Activated CD8-positive, alpha-beta memory T cell treated with anti-CD3 and anti-CD28 coated beads, Interleukin-2, amount 50 U/mL, for 24 hours (primary cell): ENCODE measurements at regions not wholly inside any gene's neighbourhood (a gene's known extent, or its start where the extent isn't known, plus 50 kb on each side); places are given as distances from the start of the nearest gene placed in this dataset.

Experiments used
- DNase-seq: peaks from one replicate; pipeline ENCODE4 v3.0.0-alpha.2; 2020; ENCODE audit errors: extremely low read depth

DNA sequence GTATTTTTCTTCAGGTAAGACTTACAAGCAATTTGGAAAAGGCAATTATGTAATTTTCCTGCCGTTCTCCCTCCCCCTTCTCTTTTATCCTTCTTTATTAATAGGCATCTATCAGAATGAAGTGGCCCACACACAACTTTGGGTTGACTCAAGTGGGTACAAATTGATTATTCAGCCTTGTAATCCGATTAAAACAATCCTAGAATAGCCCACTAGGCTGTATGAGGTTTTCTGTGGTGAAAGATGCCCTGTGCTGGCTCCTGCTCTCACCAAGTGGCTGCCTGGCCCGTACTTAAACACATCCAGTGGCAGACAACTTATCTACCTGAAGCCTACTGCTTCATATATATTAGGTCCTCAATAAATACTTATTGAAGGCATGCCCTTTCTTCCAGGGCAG is 177.3 kb upstream of the C9orf72 start:
- no peak for DNase-seq

DNA sequence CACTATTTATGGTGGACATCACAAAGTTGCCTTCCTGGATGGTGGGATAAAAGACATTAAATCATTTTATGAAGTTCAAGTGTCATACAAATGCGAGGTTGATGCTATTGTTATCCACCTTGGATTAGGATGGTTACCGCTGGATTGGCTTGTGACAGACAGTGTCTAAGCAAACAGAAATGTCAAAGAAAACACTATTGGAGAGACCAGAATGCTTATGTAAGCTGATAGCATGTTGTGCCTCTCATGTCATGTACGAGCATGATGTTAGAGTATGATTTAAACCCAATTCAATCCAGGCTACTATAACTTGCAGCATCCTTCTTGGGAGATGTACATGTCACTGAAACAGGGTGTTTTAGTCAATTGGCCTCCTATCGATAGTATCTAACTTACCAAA is 178.8 kb upstream of the C9orf72 start:
- DNase-seq: no peak

DNA sequence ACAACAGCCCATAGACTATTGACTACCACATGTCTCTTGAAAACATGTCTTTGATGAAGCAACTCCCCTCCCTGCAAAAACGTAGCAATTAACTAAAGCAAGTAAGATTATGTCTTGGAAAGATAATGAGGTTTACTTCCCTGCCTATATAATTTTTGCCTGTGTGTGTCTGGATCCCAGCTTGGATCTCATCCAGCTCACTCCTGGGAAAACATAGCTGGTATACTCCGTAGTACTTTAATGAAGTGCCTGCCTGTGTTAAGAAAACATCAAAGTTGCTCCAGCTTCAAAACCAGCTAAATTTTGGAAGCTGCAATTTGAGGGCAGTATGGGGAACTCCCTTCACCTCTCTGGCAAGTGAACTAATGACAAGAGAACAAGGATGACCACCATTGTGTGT is 182.6 kb upstream of the C9orf72 start:
- no peak for DNase-seq

DNA sequence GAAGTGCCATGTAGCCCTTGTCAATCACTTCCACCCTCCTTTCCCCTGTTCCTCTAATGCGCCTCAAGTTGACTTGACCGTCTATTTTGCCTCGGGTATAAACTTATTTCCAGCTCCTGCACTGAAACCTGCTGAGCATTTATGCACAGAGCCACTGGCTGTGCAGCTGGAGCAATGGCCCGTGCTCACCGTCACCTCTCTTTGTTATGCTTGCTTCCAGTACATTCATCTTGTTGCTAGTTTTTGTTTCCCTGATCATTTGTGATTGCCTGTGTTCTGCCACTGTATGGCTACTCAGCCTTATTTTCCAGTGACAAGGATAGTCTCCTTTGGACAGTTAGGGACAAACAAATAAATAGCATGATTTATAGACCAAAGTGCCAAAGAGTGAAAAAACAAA is 183.1 kb upstream of the C9orf72 start:
- no peak for DNase-seq

DNA sequence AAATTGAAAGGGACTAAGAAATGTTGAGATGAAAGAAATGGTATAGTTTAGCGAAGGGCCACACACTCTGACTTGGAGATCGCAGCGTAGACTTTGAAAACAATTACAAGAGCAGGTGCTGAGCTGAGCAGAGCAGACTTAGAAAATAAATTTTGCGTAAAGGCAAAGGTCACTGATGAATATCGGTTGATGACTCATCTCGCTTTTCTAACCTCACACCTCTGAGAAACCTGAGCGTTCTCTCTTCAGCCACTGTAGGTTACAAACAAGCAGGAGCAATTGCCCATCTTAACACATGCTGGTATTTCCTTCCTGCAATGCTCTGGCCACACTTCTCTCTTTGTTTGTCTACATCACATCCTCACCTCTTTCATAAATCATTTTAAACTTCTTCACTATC is 190.6 kb upstream of the C9orf72 start:
- DNase-seq: no peak

DNA sequence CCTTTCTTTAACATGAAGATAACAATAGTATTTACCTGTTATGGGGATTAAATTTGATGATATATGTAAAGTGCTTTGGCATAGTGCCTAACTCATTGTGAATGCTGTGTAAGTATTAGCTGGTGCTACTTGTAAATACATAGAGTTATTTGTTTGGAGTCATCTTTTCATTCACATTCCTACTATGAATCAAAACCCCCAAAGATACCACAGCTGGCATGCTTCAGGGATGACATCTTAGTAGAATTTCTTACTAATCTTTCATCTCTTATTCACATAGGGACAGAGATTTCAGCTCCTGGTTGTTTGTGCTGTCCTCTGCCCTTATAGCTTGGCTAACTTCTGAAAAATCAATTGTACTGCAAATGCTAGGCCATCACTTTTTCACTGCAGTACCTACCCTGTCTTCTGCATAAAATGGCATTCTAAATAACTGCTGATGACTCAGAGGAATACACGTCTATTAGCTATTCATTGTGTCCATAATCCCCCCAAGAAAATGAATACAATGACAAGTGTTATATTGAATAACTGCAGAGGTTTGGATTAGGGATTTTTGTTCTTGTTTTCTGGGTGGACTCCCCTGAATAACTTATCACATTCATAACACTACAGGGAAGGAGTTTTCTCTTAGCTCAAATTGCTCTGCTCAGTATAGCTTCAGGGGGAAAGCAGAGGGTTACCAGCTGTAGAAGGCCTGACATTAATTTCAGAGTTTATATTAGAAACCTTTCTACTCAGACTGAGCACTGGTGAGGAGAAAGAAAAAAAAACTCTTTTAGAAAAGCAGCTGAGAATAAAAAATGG is 192.2 kb upstream of the C9orf72 start:
- DNase-seq: no peak

DNA sequence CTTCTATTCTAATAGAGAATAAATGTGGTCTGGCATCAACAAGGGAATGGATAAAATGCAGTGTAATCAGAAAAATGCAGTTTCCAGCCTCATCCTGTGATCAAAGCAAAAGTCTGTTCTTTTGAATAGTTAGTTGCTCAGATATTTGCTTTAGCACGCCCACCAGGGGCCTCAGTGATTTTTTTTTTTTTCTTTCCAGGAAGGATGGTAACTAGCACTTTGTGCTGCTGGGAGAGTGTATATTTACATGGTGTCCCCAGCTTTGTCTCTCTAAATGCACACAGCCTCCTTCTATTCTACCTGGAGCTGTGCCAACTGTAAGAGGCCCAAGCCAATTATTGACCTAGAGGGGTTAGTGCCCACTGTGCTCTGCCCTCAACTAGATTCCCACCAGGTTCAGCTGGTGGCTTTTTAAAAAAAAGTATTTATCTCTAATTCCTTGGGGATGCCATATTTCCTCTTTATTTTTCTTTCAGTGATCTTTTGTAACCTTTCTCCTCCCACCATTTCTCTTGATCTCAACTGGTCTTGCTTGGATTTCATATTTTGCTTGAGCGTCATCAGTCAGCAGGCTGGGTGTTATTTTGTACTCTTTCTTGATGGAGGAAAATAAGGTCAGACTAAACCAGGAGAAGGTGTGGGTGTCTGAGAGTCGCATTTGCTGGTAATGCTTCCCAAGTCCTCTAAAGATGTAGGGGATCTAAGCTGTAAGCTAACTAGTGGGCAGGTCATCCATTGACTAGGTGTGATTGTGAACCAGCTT is 193.0 kb upstream of the C9orf72 start:
- no peak for DNase-seq

DNA sequence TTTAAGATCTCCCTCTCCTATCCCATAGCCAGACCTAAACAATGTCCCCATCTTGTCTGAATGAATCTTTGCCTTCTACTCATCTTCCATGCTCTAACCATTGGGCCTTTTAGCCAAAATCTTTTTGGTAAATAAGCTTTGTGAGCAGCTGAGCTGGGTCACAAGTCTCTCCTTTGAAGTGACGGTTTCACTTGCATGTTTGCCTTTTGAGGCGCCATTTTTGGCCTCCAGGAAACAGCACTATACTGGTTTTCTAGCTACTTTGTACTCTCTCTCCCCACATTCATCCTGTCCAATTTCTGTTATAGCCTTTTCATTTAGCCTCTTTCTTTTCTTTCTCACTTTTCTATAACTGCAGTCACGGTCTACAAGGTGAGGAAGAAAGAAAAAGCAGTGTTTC is 195.5 kb upstream of the C9orf72 start:
- no peak for DNase-seq

DNA sequence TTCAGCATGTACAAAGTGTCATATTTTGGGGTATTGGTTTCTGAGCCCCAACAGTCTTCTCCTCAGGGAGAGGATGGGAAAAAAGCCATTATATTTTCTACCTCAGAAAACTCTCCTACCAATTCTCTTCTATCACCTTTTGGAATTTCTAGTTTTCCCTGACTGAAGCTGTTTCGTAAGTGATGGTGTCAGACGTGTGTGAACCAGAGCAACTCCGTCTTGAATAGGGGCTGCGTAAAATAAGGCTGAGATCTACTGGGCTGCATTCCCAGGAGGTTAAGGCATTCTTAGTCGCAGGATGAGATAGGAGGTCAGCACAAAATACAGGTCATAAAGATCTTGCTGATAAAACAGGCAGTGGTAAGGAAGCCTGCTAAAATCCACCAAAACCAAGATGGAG is 197.3 kb upstream of the C9orf72 start:
- DNase-seq: no peak

DNA sequence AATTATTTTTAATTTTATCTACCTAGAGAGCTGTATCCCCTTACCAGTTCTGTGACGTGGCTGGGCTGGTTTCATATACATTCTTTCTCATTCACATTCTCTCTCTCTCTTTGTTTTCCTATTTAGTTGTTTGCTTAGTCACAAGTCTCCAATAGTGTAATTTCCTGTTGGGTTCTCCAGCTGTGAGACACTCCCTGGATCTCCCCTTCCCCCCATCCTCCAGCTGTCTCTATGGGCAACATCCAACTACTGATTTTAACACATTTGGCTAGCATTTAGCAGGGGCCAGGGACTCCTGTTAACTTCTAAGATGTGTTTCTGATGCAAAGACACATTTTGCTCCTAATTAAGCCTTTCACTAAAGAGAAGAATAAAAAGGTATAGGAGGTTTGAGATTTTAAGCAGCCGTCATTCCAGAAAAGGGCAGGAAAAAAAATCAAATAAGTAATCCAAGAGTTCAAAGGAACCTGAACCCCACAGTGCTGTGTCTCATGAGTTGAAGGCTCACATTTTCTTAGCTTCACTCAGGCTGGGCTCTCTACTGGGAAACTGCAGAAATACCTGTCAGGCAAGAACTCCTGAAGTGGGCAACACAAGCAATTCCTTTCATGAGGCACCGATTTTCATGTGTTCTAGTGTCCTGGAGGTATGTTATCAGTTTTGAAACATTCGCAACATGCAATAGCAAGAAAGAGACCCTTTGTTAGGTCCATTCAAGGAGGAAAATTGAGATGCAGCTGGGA is 198.7 kb upstream of the C9orf72 start:
- DNase-seq: no peak

DNA sequence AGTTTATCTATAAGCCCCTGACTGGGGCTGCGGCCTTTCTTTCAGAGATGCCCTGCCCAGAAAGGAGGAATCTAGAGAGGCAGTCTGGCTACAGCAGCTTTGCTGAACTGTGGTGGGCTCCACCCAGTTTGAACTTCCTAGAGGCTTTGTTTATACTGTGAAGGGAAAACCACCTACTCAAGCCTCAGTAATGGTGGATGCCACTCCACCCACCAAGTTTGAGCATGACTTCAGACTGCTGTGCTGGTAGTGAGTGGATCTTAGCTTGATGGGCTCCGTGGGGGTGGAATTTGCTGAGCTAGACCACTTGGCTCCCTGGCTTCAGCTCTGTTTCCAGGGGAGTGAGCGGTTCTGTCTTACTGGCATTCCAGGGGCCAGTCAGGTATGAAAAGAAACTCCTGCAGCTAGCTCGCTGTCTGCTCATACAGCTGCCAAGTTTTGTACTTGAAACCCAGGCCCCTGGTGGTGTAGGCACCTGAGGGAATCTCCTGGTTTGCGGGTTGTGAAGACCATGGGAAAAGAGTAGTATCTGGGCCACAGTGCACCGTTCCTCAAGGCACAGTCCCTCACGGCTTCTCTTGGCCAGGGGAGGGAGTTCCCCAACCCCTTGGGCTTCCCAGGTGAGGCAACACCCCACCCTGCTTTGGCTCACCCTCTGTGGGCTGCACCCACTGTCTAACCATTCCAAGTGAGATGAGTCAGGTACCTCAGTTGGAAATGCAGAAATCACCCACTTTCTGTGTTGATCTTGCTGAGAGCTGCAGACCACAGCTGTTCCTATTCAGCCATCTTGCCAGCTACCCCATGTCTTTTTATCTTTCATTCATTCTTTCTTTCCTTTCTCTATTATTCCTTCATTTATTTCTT is 211.8 kb upstream of the C9orf72 start:
- no peak for DNase-seq

DNA sequence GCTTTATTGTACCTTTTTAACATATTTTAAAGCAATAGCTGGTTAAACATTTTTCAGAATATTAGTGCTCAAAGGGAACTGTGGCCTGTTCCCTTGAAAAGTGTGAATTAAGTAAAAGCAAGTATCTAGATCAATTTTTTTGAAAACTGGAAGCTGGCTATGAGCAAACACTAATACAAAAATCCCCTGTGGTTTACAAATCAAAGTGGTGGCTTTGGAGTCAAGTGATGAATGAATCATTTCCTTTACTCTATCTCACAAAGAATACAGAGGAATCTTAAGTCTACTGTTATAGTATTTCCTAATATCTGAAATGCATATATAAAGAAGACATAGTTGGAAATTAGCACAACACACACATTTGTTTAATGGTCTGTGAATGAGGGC is 212.4 kb upstream of the C9orf72 start:
- no peak for DNase-seq

DNA sequence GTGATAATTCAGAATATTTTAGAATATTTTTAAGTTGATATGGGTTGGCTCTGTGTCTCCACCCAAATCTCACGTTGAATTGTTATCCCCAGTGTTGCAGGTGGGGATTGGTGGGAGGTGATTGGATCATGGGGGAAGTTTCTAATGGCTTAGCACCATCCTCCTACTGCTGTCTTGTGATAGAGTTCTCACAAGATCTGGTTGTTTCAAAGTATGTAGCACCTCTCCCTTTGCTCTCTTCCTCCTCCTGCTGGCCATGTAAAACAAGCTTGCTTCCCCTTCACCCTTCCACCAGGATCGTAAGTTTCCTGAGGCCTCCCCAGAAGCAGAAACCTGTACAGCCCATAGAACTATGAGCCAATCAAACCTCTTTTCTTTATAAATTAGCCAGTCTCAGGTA is 214.6 kb upstream of the C9orf72 start:
- DNase-seq: no peak

DNA sequence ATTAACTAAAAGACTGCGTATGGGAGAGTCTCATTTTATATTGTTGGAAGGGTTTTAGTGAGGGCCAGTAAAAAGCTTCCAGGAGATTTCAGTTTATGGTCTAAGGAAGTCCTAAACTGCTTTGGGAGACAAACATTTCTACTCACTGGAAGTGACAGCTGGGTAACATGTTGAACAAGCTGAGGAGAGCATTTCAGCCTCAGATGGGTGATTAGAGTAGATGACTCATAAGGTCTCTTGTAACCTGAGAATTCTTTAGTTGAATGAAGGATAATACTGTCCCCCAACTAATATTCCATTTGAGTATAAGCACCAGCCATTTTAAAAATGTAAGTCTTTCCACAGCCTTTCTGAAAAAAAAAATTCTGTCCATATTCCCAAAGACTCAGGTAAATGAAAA is 218.0 kb upstream of the C9orf72 start:
- no peak for DNase-seq

DNA sequence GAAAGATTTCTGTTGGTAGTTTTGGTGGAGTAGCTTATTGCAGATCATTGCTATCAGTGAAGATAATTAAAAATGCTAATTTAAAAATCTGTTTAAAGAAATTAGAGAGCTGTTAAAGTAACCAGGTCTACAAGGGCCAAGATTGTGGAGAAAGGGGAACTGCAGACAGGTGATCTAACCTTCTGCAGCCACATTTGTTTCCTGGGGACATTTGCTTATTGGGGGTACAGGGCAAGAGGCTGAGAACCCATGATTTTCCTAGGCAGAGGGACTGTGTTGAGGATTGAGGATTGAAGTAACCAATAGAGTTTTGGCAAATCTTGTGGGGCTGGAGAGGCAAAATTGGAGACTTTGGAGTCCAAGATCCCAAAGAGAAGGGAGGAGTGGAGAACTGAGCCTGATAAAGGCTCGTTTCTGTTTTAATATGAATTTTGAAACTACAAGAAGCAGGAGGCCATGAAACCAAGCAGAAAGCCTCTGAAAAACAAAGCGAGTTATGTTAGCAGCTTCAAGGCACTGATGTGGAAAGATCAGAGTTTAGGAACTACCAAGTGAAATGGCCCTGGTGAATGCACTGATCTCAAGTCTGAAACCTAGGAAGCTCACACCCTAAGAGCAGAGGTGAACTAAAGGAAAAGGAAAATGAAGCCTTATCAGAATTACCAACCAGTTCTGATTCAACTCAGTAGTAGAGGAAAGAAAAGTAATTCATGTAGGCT is 219.8 kb upstream of the C9orf72 start:
- DNase-seq: no peak

DNA sequence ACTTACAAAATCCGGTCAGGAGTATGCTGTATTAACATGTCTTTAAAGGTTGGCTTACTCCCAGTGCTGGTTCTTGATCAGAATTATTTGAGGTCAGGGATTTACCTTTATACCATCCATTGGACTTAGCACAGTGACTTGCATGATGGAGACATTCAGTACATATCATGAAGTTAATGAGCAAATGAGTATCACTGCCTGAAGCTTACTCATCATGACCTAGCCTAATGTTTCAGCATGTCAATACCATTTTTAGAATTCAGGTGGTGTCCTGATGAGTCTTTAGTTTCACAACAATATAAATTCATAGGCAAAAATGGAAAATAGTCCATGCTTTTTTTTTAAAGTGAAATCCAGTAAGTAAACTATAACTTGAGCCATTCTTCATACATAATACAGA is 226.0 kb upstream of the C9orf72 start:
- no peak for DNase-seq

DNA sequence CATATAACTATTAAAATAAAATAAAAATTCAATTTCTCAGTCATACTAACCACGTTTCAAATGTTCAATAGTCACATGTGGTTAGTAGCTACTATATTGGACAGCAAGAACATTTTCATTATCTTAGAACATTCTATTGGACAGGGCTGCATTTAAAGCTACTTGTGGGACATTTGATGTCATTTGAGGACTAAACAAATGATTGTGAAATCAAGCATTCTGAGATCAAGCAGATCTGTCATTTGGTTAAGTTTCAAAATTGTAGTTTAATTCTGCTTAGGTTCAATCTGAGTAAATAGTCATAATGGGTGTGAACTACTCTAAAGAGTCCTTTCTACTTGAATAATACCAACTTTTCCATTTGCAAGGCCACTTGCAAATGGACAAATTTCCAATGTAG is 226.9 kb upstream of the C9orf72 start:
- DNase-seq: no peak

DNA sequence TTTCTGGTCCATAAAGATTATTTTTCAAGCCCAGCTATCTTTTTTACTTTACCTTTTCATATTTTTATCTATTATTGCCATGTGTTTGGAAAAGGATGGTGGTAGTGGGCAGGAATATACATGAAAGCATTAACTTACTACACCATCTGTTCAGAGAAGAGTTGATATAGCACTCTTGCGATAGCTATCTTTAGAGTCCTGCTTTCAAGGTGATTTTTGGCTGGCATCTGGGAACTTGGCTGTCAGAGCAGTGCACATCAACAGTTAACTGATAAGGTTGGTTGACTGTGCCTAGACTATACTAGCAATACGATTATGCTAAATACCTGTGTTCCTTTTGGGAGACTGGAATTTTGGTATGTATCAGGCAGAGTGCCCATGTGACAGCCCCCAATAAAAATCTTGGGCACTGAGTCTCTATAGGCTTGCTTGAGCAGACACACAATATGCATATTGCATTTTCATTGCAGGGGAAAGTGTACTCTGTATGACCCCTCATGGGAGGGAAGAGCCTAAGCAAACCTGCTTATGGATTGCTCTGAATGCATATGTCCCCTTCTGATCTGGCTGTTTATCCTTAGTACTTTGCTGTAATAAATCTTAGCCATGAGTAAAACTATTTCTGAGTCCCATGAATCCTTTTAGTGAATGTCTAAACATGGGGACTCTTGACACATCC is 227.6 kb upstream of the C9orf72 start:
- no peak for DNase-seq

DNA sequence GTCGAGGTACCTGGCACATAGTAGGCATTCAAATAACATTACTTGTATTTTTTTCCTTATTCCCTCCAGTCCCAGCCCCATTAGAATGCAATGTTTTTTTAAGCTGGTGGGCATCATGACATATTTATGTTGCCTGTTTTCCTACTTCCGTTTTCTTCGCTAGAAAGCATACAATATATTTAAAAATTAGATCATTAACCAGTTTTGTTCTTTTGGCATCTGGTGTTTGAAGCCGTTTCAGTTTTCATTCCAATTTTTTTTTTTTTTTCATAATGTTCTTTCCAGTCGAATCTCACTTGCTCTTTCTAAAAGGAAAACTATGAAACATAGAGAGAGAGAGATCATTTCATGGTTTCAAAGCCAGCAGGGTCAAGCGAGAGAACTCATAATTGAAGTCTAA is 228.3 kb upstream of the C9orf72 start:
- no peak for DNase-seq

DNA sequence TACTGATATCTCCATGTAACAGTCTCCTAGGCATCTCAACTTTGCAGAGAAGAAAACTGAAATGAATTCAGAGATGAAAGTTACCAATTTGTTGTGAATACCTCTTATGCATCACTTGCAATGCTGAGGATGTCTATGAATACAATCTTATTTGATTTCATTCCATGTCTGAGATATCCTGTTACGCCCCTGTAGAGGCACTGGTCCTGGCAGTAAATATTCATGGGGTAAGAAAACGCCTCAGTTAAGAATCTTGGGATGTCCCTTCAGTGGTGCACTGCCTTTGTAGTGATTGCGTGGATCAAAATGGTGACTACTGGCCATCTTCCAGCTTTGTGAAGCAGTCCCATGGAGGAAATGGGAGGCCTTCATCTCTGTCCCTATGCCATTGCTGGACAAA is 229.1 kb upstream of the C9orf72 start:
- DNase-seq: no peak

DNA sequence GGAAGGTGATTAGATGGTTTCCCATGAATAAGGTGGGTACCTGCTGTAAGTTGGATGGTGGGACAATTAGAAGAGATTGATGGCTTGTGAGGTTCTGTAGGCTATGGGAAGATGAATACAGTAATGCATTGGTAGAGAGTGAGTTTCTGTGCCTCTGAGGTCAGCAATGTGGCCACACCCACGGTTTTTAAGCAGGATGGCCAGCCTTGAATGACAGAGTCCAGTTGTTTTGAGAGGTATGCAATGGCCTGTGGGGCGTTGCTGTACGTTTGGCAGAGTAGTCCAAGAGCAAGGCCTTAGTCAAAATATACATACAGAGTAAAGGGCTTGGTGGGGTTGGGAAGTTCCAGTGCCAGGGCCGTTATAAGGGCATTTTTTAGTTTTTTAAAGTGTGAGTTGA is 235.6 kb upstream of the C9orf72 start:
- no peak for DNase-seq
